CD4-positive, alpha-beta T cell treated with Interferon gamma for 1 hour (primary cell): ENCODE measurements at regions not wholly inside any gene's neighbourhood (a gene's known extent, or its start where the extent isn't known, plus 50 kb on each side); places are given as distances from the start of the nearest gene placed in this dataset.

Source experiments
- DNase-seq: peaks from one replicate; pipeline ENCODE4 v3.0.0-alpha.2; 2020

- DNase-seq: no peak
Measured at GRCh38 chr14:101069666-101070362, 166.3 kb upstream of the RTL1 start.

- no peak for DNase-seq
Measured at GRCh38 chr14:101070540-101071492, 167.3 kb upstream of the RTL1 start.

GRCh38 chr14:101071493-101071906, 168.0 kb upstream of the RTL1 start:
- DNase-seq: no peak

- DNase-seq: no peak
Measured at GRCh38 chr14:101072070-101072469, 168.5 kb upstream of the RTL1 start.

GRCh38 chr14:101072531-101072930, 169.0 kb upstream of the RTL1 start:
- no peak for DNase-seq

GRCh38 chr14:101072945-101073597, 169.5 kb upstream of the RTL1 start:
- DNase-seq: no peak

- no peak for DNase-seq
Measured at GRCh38 chr14:101073598-101073965, 170.1 kb upstream of the RTL1 start.

GRCh38 chr14:101074196-101075024, 170.9 kb upstream of the RTL1 start:
- no peak for DNase-seq

GRCh38 chr14:101075025-101075800, 171.7 kb upstream of the RTL1 start:
- no peak for DNase-seq

GRCh38 chr14:101075801-101076413, 172.4 kb upstream of the RTL1 start:
- no peak for DNase-seq

GRCh38 chr14:101076451-101077198, 173.1 kb upstream of the RTL1 start:
- DNase-seq: no peak

- no peak for DNase-seq
Measured at GRCh38 chr14:101077481-101078074, 174.1 kb upstream of the RTL1 start.

- DNase-seq: no peak
Measured at GRCh38 chr14:101078170-101078891, 174.8 kb upstream of the RTL1 start.

- no peak for DNase-seq
Measured at GRCh38 chr14:101078892-101079221, 175.3 kb upstream of the RTL1 start.

GRCh38 chr14:101080922-101081593, 177.5 kb upstream of the RTL1 start:
- no peak for DNase-seq

- no peak for DNase-seq
Measured at GRCh38 chr14:101082036-101082435, 178.5 kb upstream of the RTL1 start.

- no peak for DNase-seq
Measured at GRCh38 chr14:101082436-101083384, 179.2 kb upstream of the RTL1 start.
